ENCODE measurements at regions not wholly inside any gene's neighbourhood (a gene's known extent, or its start where the extent isn't known, plus 50 kb on each side); places are given as distances from the start of the nearest gene placed in this dataset.
A peak's percentile ranks its signal among the peaks of the same experiment; 100 is the strongest.

- no peak for DNase-seq
These were observed 238.3 kb downstream of the OMA1 start for GRCh38 chr1:58308206-58308605.

DNA sequence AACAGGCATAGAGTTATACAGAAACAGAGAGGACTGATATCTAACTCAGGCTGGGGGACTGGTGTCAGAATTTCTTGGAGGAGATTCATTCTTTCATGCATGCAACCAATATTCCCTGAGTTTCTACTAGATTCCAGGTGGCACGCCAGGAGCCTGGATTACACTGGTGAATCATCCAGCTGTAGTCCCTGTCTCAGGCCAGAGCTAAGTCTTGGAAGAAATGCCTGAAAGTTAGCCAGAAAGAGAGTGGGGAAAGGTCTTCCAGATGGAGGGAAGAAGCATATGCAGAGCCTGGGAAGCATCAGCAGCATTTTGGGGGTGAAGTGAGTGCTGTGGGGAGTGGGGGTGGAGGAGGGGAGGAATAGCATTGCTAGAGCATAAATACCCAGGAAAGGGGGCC, 239.1 kb downstream of the OMA1 start:
- no peak for DNase-seq

GRCh38 chr1:58305622-58306021, 240.9 kb downstream of the OMA1 start:
- DNase-seq: no peak

GRCh38 chr1:58304346-58304975, 242.1 kb downstream of the OMA1 start:
- no peak for DNase-seq

- no peak for DNase-seq
These were observed 242.7 kb downstream of the OMA1 start for GRCh38 chr1:58303841-58304240.

DNA sequence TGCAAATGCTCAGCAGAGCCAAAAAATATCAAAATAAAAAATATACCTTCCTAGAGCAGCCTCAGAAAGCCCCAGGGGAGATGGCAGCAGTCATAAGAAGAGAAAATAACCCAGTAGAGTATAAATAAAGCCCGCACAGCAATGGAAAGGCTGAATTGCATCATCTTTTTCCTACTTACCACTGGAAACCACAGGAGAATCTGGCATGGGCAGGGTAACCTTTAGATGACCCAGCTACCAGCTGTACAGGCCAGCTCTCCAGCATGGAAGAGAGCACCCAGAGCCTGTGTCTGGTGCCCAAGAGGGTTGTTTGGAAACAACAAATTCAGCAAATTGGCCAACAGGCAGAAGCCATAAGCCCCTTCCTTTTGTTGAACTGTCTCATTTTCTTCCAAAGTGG, 253.1 kb downstream of the OMA1 start:
- DNase-seq: no peak

DNA sequence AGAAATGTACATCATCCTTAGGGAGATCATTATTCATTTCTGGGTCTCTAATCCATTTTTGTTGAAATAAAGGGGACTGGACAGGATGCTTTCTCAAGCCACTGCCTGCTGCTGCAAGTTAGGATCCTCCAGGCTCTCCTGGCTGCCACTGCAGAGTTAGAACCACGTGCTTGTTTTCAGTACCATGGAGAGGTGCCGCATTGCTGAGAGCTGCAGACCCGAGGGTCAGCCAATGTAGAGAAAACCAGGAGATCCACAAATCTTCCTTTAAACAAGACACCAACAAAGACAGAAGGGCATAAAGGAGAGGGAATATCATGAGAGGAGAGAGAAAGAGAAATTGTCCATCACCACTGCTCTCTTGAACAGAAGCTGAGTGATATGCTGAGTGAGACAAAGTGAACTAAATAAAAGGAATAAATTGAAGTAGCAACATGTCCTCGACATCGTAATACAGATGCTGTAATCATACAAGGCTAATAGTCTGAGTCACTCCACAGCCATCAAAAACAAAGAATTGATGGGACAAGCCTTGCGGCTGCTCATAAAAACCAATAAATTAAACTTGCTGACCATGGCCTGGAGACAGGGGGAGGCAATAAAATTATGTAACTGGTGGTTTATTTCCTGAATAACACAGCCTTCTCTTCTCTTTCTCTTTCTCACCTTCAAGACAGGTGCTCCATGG, 255.7 kb downstream of the OMA1 start:
- DNase-seq: no peak

- DNase-seq: no peak
These were observed 257.8 kb downstream of the OMA1 start for GRCh38 chr1:58288624-58289142.

DNA sequence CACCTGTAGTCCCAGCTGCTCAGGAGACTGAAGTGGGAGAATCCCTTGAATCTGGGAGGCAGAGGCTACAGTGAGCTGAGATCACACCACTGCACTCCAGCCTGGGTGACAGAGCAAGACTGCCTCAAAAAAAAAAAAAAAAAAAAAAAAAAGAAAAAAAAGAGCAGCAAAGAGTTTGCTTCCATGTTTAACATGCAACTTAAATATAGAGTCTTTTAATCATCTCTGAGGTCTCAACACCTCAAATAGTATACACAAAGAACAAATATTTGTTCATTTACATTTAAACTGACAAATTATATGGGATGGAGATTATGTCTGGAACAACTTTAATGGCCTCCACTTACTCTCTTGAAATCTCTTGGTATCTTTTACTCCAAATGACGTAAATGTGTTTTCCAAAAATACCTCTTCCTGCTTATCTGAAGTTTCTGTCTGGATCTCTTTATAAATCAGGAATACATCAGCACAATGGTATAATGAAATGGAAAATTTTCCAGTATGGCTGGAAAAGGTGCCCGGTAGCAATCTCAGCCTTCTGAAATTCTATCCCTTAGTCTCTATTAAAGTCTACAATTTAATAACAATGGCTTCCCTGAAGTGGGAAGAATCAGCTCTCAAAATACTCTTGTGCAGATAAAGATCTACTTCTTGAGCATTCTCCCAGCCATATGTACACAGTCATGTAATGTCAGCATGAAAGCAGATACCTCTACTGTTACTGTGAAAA, 258.5 kb downstream of the OMA1 start:
- no peak for DNase-seq

GRCh38 chr1:58284225-58284510, 262.4 kb downstream of the OMA1 start:
- no peak for DNase-seq

GRCh38 chr1:58283388-58284224, 262.9 kb downstream of the OMA1 start:
- DNase-seq: peak in 1 of 3 donors; percentile 7

DNA sequence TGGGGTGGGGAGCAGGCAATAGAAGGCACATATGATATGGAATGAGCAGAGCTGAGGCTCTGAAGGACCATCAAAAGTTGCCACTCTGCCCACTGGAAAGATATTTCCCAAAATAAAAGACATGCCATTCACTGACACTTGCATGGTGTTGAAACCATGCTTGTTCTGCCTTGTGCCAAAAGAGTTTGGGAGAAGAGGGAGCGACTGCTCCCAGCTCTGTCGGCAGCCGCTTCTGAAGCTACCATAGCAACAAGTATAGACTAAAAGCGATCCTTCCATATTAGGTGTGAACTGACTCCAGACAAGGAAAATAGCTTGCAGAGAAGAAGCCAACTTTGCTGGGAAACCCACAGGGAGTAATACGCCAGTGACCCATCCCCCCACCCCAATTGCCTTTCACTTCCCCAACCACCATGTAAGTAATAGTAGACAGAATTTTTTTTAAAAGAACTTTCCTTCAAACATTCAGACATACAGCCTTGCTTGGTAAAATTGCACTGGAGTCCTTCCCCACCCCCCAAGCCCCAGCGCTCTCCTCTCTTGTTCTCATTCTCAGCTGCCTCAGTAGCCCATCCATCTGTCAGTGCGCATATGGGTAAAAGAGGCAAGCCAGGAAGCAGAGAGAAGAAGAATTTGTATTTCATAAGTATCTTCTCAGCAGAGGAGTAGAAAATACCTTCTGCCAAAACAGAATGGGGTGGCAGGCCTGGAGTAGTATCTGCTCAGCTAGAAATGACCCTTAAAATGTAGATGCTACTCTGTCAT, 263.7 kb downstream of the OMA1 start:
- DNase-seq: no peak

GRCh38 chr1:58266242-58266641, 280.3 kb downstream of the OMA1 start:
- DNase-seq: no peak

- no peak for DNase-seq
These were observed 282.1 kb downstream of the OMA1 start for GRCh38 chr1:58264462-58264861.

DNA sequence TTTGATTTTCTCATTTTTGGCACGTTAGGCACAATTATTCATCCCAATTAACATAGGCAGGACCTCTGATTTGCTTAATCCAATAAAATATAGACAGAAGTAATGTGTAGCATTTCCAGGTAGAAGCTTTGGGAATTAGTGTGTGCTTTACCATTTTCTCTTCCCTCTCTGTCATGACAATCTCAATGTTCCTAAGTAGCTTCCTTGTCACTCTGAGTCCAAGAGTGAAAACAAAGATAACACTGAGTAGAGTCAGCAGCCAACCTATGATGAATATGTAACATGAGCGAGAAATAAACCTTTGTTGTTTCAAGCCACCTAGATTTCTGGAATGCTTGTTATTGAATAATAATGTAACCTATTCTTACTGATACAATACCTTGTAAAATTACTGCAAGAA, 283.8 kb downstream of the OMA1 start:
- DNase-seq: no peak

GRCh38 chr1:58258082-58258481, 288.4 kb downstream of the OMA1 start:
- DNase-seq: no peak

GRCh38 chr1:58257003-58257402, 289.5 kb downstream of the OMA1 start:
- no peak for DNase-seq

GRCh38 chr1:58256546-58256945, 290.0 kb downstream of the OMA1 start:
- DNase-seq: no peak

GRCh38 chr1:58256041-58256440, 290.5 kb downstream of the OMA1 start:
- DNase-seq: no peak

GRCh38 chr1:58255192-58255591, 291.3 kb downstream of the OMA1 start:
- DNase-seq: no peak

GRCh38 chr1:58251430-58252073, 295.0 kb downstream of the OMA1 start:
- peak; percentile 68 to 73 (median 69) for DNase-seq

DNA sequence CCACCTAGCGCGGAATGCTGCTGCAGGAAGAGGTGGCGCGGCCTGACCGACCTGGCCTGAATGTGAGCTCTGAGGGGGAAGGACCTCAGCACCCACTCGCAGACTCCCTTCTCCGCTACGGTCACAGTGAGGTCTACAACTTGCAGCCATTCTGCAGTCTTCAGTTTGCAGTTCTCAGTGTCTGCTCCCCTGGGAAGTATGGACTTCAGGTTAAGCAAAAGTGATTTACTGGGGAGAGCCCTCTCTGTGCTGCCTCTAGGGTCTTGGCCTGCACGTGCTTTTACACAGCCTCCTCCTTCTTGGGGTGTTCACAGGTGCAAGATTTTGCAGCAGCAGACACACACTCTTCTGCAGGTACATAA, 296.0 kb downstream of the OMA1 start:
- no peak for DNase-seq

All from suppressor macrophage treated with lipopolysaccharide for 1 hour (primary cell).